Transverse colon (tissue), 4 donors: ENCODE measurements at regions not wholly inside any gene's neighbourhood (a gene's known extent, or its start where the extent isn't known, plus 50 kb on each side); places are given as distances from the start of the nearest gene placed in this dataset.

Source experiments
- DNase-seq: peaks from one replicate; pipeline ENCODE4 v3.0.0-alpha.2; 2019
- H3K27ac ChIP-seq, 4 donors: fragments of 200-600 bp; sonication (generic); 2 replicates each; pipeline ENCODE4 v1.5.1; 2016 to 2018; ENCODE audit warnings: inconsistent platforms in 4 of 4
- H3K27me3 ChIP-seq: fragments of 200-600 bp; sonication (generic); 2 replicates; pipeline ENCODE4 v1.5.1; 2017; ENCODE audit warnings: inconsistent platforms
- H3K36me3 ChIP-seq, 4 donors: fragments of 200-600 bp; sonication (generic); 2 replicates each; pipeline ENCODE4 v1.5.1; 2017 to 2019; ENCODE audit warnings: inconsistent platforms in 4 of 4
- H3K4me1 ChIP-seq, 4 donors: fragments of 200-600 bp; sonication (generic); 2 replicates each; pipeline ENCODE4 v1.5.1; 2017 to 2020; ENCODE audit warnings: inconsistent platforms in 4 of 4
- H3K4me3 ChIP-seq, 4 donors: fragments of 200-600 bp; sonication (generic); 1 replicate in 1 of 4; 2 replicates in 3 of 4; pipeline versions ENCODE4 v1.5.1 to v1.6.1; 2017 to 2019; ENCODE audit warnings: inconsistent platforms in 4 of 4
- H3K9me3 ChIP-seq, 2 donors: fragments of 200-600 bp; sonication (generic); 2 replicates each; pipeline ENCODE4 v1.5.1; 2017 to 2019; ENCODE audit warnings: inconsistent platforms in 2 of 2
- EP300 ChIP-seq: sonication (generic); formaldehyde crosslinking; IDR thresholded peaks from one replicate; pipeline ENCODE4 v1.6.1; 2017; ENCODE audit warnings: antibody characterized with exemption, low read depth
- POLR2A ChIP-seq: fragments of 450-650 bp; IDR thresholded peaks from one replicate; pipeline ENCODE4 v1.6.1; 2016; ENCODE audit warnings: antibody characterized with exemption, mild to moderate bottlenecking, moderate library complexity
- POLR2AphosphoS5 ChIP-seq, 3 donors: sonication (generic); formaldehyde crosslinking; IDR thresholded peaks; one replicate each; pipeline ENCODE4 v1.6.1; 2016; ENCODE audit warnings: antibody characterized with exemption in 3 of 3
- WGBS, 2 donors: methylation state at CpG; one replicate each; pipeline ENCODE4 v1.1.5; 2018; ENCODE audit warnings: low coverage in 1 of 2; 5-methylcytosine and 5-hydroxymethylcytosine counted together
- in situ Hi-C, 4 donors: fragments of 200-750 bp; cut with MboI; loops; one replicate each; pipeline versions ENCODE4 v1.15.0 to v1.15.1; 2017; ENCODE audit warnings: low sequenced_read_pairs in 3 of 4, low pct_ligation_motif_present in 1 of 4, low pct_unique_long_range_greater_than_20kb in 1 of 4
- intact Hi-C: fragments of 100-400 bp; cut with DNase I; formaldehyde crosslinking; loops from one replicate; pipeline ENCODE4 v1.15.1; 2023; ENCODE audit warnings: low total_unique reads
- TF ChIP-seq, protein P1 (sequence below), 5 experiments: fragments of 200-600 bp in 3 of 5; fragments of 450-650 bp in 2 of 5; sonication (generic) in 3 of 5; IDR thresholded peaks; 1 replicate in 2 of 5; 2 replicates in 3 of 5; pipeline ENCODE4 v1.5.1; 2016 to 2017; ENCODE audit warnings: antibody characterized with exemption in 5 of 5, inconsistent platforms in 3 of 5, mild to moderate bottlenecking in 2 of 5, moderate library complexity in 1 of 5

DNA sequence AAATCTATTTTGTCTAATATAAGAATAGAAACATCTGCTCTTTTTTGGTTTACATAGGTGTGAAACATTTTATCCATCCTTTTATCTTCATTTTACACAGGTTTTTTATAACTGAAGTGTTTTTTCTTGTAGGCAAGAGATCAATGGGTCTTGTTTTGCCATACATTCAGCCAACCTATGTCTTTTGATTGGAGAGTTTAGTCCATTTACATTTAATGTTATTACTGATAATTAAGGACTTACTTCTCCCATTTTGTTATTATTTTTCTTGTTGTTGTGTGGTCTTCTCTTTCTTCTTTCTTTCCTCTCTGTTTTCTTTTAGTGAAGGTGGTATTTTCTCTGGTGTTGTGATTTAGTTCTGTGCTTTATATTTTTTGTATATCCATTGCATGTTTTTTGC, 785.3 kb downstream of the ARAP2 start:
- H3K9me3 ChIP-seq, result peaks cover 0 to 3% of the 10 kb centered on the region in 2 donors
- no peak overlapping the region for H3K27ac ChIP-seq
- no peaks in the 10 kb centered on the region for H3K27me3 ChIP-seq
- no peak overlapping the region for H3K4me3 ChIP-seq
- no peaks in the 10 kb centered on the region for H3K4me1 ChIP-seq
- intact Hi-C loops (no loop called here), in situ Hi-C loops (no loop called here)
- no peak for DNase-seq
- no peaks in the 10 kb centered on the region for H3K36me3 ChIP-seq
- TF ChIP-seq EP300 (no peak), POLR2AphosphoS5 (IDR thresholded peaks at IDR 0.05) (no peak), POLR2A (no peak)
- TF ChIP-seq, protein P1, sequence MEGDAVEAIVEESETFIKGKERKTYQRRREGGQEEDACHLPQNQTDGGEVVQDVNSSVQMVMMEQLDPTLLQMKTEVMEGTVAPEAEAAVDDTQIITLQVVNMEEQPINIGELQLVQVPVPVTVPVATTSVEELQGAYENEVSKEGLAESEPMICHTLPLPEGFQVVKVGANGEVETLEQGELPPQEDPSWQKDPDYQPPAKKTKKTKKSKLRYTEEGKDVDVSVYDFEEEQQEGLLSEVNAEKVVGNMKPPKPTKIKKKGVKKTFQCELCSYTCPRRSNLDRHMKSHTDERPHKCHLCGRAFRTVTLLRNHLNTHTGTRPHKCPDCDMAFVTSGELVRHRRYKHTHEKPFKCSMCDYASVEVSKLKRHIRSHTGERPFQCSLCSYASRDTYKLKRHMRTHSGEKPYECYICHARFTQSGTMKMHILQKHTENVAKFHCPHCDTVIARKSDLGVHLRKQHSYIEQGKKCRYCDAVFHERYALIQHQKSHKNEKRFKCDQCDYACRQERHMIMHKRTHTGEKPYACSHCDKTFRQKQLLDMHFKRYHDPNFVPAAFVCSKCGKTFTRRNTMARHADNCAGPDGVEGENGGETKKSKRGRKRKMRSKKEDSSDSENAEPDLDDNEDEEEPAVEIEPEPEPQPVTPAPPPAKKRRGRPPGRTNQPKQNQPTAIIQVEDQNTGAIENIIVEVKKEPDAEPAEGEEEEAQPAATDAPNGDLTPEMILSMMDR (IDR thresholded peaks at IDR 0.05), result no peak

DNA sequence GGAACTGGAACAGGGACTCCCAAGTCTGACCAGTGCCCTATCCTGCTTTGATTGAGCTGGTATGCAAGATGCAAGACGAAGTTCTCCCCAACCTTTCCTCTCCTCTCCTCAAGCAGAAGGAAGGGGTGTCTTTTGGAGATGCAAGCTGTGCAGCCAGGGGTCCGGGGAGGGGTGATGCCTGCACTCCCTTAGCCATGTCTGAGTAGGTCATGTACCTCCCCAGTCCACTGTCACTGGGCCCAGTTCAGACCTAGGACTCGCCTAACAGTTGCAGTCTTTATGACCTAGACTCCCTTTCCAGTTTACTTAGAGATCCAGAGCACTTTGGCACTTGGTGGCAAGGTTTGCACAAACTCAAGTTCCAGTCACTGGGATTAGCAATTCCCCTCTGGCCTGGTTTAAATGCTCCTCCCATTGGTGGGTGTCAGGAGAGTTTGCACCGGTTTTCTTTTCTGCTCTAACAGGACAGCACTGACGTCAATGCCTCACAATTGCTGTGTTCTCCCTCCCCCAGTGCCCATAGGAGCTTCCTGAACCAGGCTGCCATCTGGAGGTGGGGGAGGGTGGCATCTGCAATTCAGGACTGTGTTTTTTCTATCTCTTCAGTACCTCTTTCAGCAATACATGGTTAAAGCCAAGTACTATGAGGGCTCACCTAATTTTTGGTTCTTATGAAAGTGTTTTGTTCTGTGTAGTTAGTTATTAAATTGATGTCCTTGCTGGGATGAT, 782.2 kb downstream of the ARAP2 start:
- no peak for DNase-seq
- Histone ChIP-seq H3K27ac (no peak overlapping the region), H3K4me1 (no peaks in the 10 kb centered on the region), H3K9me3 (peaks cover 0 to 3% of the 10 kb centered on the region in 2 donors), H3K36me3 (no peaks in the 10 kb centered on the region), H3K4me3 (no peak overlapping the region), H3K27me3 (no peaks in the 10 kb centered on the region)
- intact Hi-C loops (no loop called here), in situ Hi-C loops (no loop called here)
- TF ChIP-seq, protein P1 (IDR thresholded peaks at IDR 0.05), result no peak
- TF ChIP-seq EP300, result no peak
- TF ChIP-seq POLR2A, result no peak
- TF ChIP-seq POLR2AphosphoS5 (IDR thresholded peaks at IDR 0.05), result no peak
- WGBS, 2 donors, result 72 to 83% methylated on average over 2 to 5 of the region's 5 CpGs

DNA sequence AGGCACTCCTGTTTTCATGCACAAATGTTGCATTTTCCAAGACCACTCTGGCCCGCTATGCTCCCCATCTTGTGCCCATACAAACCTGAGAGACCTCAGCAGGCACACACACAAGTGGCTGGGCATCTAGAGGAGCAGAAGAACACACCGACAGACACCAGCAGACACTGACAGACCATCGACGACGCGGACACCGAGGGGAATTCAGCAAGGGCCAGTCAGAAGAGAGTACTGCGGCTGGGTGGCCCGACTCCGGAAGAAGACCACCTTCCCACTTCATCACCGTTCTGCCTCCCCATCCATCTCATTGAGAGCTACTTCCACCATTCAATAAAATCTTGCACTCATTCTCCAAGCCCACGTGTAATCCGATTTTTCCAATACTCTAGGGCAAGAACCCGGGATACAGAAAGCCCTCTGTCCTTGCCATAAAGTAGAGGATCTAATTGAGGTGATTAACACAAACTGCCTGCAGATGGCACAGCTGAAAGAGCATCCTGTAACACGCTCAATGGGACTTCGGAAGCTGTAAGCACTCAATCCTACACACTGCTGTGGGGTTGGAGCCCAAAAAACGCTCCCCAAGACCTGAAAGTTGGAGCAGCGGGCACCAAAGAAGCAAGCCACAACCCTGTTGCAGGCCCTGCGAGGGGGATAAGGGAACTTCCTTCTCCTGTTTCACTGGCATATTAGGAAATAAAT, 780.9 kb downstream of the ARAP2 start:
- in situ Hi-C loops, result no loop called here
- H3K4me3 ChIP-seq, result no peak overlapping the region
- WGBS, 2 donors, result 81 to 89% methylated on average over 10 to 19 of the region's 19 CpGs
- H3K4me1 ChIP-seq, result no peaks in the 10 kb centered on the region
- no peaks in the 10 kb centered on the region for H3K36me3 ChIP-seq
- no peak for DNase-seq
- H3K27ac ChIP-seq, result no peak overlapping the region
- peaks cover 0 to 3% of the 10 kb centered on the region in 2 donors for H3K9me3 ChIP-seq
- H3K27me3 ChIP-seq, result no peaks in the 10 kb centered on the region
- no peak for TF ChIP-seq EP300
- no peak for TF ChIP-seq POLR2A
- TF ChIP-seq, protein P1 (IDR thresholded peaks at IDR 0.05), result no peak
- TF ChIP-seq POLR2AphosphoS5 (IDR thresholded peaks at IDR 0.05), result no peak
- intact Hi-C loops, result no loop called here

DNA sequence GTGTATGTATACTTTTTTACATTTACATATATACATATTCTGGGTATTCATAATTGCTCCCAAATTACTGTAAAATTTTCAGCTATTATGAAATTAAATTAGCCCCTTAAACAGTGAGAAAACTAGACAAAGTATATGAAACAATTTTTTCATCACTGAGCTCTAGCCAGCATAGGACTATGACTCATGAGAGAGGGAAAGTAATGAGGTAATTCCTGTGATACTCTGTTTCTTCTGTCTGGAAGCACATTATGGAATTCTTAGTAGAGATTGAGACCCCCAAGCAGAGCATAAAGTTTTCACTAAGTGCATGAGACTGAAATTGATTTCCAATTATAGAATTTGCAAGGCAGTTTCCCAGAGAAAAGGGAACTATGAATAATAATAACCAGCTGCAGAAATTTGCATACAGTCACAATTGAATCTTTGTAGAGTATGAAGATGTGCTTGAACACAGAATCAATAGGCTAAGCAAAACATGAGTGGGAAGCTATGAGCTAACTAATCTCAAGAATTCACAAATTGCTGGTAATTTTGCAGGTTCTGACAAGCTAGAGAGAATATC, 779.3 kb downstream of the ARAP2 start:
- Histone ChIP-seq H3K4me1 (no peaks in the 10 kb centered on the region), H3K9me3 (no peaks in the 10 kb centered on the region), H3K4me3 (no peak overlapping the region), H3K36me3 (no peaks in the 10 kb centered on the region), H3K27me3 (no peaks in the 10 kb centered on the region), H3K27ac (no peak overlapping the region)
- TF ChIP-seq POLR2A, result no peak
- DNase-seq, result no peak
- intact Hi-C loops, result no loop called here
- in situ Hi-C loops, result no loop called here
